HG03064 (cell line): ENCODE measurements at regions not wholly inside any gene's neighbourhood (a gene's known extent, or its start where the extent isn't known, plus 50 kb on each side); places are given as distances from the start of the nearest gene placed in this dataset.

Experiments used
- ATAC-seq: cut with Tn5 transposase; IDR thresholded peaks from one replicate; pipeline ENCODE4 v1.9.1; 2021; ENCODE audit warnings: low read depth; ENCODE audit not compliant: unreplicated experiment

DNA sequence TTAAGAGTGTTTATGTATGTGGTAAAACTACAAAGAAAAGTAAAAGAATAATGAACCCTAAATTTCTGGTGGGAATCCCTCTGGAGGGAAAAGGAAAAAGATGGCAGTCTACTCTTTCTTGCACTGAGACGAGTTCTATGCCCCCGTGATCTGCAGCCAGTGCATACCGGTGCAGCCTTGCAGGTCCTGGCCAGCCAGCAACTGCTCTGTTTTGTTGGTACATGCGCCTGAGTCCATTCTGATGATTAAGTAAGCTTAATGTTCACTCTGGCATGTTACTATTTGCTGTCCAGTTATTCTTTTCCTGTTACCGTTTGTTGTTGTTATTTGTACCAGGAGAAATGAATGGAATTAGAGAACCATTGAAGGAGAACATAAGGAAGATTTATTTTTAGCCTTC lies 95.1 kb upstream of the TMC3 start:
- ATAC-seq: no peak

GRCh38 chr15:81466741-81467140 lies 92.7 kb upstream of the TMC3 start:
- ATAC-seq: no peak

DNA sequence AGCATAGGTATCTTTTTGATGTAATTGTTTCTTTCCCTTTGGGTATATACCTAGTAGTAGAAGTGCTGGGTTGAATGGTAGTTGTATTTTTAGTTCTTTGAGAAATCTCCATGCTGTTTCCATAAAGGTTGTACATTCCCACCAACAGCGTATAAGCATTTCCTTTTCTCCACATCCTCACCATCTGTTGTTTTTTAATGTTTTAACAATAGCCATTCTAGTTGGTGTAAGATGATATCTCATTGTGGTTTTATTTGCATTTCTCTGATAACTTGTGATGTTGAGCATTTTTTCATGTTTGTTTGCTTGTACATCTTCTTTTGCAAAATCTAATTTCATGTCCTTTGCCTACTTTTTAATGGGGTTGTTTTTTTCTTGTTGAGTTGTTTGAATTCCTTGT lies 80.0 kb upstream of the TMC3 start:
- ATAC-seq: no peak

DNA sequence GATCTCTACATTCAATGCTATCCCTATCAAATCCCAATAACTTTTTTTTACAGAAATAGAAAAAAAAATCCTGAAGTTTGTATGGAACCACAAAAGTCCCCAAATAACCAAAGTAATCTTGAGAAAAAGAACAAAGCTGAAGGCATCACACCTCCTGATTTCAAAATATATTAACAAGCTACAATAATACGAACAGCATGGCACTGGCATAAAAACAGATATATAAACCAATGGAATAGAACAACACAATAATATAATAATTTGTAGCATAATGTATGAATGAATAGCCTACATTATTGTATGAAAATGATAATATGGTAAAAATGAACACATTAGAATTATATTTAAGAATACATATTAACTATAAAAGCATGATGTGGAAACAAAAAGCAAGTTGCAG lies 76.7 kb upstream of the TMC3 start:
- ATAC-seq: no peak

- no peak for ATAC-seq
These were observed 75.9 kb upstream of the TMC3 start for GRCh38 chr15:81449836-81450474.

- ATAC-seq: no peak
These were observed 69.2 kb upstream of the TMC3 start for GRCh38 chr15:81443040-81443820.

- no peak for ATAC-seq
These were observed 68.4 kb upstream of the TMC3 start for GRCh38 chr15:81442454-81442853.

- ATAC-seq: no peak
These were observed 60.8 kb upstream of the TMC3 start for GRCh38 chr15:81434851-81435250.

DNA sequence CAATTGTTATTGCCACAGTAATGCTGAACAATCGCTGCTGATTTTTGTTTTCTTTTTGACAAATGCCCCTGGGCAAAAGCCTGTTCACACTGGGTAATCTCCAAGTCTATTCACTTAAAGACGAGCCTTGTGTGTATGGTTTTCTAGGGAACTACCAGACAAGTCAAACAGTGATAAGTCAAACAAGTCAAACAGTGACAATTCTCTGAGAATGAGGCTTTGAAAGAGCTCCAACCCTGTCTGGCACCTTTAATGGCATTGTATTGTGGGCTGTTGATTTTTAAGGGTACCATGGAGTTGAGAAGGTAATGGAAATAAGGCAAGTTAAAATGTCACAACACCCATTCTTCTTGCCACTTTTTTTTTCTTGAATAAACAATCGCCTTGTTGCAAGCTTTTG lies 59.4 kb upstream of the TMC3 start:
- no peak for ATAC-seq

GRCh38 chr15:81432179-81432578 lies 58.2 kb upstream of the TMC3 start:
- no peak for ATAC-seq

DNA sequence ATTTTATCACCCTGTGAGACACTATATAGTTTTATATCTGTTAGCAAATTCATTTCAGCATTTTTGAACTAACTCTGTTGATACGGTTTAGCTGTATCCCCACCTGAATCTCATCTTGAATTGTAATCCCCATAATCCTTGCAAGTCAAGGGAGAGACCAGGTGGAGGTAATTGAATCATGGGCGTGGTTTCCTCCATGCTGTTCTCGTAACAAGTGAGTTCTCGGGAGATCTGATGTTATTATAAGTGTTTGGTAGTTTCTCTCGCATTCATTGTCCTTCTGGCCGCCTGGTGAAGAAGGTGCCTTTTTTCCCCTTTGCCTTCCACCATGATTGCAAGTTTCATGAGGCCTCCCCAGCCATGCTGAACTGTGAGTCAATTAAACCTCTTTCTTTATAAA lies 53.2 kb upstream of the TMC3 start:
- ATAC-seq: no peak

GRCh38 chr15:81425905-81426304 lies 51.9 kb upstream of the TMC3 start:
- ATAC-seq: no peak
